GM20000 (cell line): ENCODE measurements at regions not wholly inside any gene's neighbourhood (a gene's known extent, or its start where the extent isn't known, plus 50 kb on each side); places are given as distances from the start of the nearest gene placed in this dataset.

ENCODE experiments used
- DNase-seq: peaks from one replicate; pipeline ENCODE4 v3.0.0; 2012; ENCODE audit warnings: low spot score
- CTCF ChIP-seq: IDR thresholded peaks from 2 replicates; pipeline ENCODE4 v1.5.1; 2012; ENCODE audit warnings: mild to moderate bottlenecking, control low read depth; ENCODE audit errors: extremely low read depth, missing control alignments

GRCh38 chr11:95542868-95543551, 246.6 kb downstream of the FAM76B start:
- no peak for DNase-seq
- no peak for TF ChIP-seq CTCF

- no peak for TF ChIP-seq CTCF
- no peak for DNase-seq
These were observed 247.9 kb downstream of the FAM76B start for GRCh38 chr11:95541715-95542114.

GRCh38 chr11:95536047-95536690, 253.4 kb downstream of the FAM76B start:
- TF ChIP-seq CTCF: no peak

GRCh38 chr11:95534809-95535208, 254.8 kb downstream of the FAM76B start:
- DNase-seq: no peak
- no peak for TF ChIP-seq CTCF

More at GRCh38 chr11:95536047-95536690, 253.4 kb downstream of the FAM76B start:
- no peak for DNase-seq

GRCh38 chr11:95534226-95534625, 255.4 kb downstream of the FAM76B start:
- TF ChIP-seq CTCF: no peak
- no peak for DNase-seq

GRCh38 chr11:95531116-95531515, 258.5 kb downstream of the FAM76B start:
- TF ChIP-seq CTCF: no peak
- DNase-seq: no peak

GRCh38 chr11:95524314-95525036, 265.1 kb downstream of the FAM76B start:
- TF ChIP-seq CTCF: no peak
- DNase-seq: no peak
